ENCODE measurements at regions not wholly inside any gene's neighbourhood (a gene's known extent, or its start where the extent isn't known, plus 50 kb on each side); places are given as distances from the start of the nearest gene placed in this dataset.

DNA sequence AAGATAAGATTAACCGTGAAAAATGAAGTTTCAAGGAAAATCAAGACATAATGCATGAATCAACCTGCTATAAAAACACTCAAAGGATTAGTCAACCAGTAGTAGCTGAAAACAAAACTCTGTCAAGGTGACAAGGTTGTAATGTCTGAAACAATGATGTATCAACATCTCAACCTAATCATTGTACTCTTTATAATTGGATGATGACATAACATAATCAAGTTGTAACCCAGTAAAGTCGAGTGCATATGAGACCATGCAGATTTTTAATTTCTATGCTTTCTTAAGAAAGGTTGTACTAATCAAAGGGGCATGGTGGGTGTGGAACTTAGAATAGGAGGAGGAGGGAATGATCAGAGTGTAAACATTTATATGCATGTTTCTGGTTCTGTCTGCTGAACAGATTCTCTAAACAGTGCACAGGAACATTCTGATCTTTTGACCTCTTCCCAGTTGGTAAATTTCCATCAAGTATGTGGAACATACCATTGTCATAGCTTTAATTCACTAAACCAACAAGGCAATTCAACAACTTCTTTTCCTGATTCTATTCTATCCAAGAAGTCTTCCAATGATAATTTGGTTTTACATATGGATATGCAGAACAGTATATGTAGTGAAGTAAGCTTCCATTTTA is 253.7 kb downstream of the TTC6 start:
- Histone ChIP-seq H3K9me3 (no peaks in the 10 kb centered on the region), H3K4me1 (no peaks in the 10 kb centered on the region), H3K27me3 (no peaks in the 10 kb centered on the region), H3K4me3 (replicated peaks in 1 of 3) (no peak overlapping the region), H3K27ac (no peak overlapping the region), H3K36me3 (no peaks in the 10 kb centered on the region)
- DNase-seq: no peak
- no peak for TF ChIP-seq POLR2A (IDR thresholded peaks at IDR 0.05)
- TF ChIP-seq, protein P1, sequence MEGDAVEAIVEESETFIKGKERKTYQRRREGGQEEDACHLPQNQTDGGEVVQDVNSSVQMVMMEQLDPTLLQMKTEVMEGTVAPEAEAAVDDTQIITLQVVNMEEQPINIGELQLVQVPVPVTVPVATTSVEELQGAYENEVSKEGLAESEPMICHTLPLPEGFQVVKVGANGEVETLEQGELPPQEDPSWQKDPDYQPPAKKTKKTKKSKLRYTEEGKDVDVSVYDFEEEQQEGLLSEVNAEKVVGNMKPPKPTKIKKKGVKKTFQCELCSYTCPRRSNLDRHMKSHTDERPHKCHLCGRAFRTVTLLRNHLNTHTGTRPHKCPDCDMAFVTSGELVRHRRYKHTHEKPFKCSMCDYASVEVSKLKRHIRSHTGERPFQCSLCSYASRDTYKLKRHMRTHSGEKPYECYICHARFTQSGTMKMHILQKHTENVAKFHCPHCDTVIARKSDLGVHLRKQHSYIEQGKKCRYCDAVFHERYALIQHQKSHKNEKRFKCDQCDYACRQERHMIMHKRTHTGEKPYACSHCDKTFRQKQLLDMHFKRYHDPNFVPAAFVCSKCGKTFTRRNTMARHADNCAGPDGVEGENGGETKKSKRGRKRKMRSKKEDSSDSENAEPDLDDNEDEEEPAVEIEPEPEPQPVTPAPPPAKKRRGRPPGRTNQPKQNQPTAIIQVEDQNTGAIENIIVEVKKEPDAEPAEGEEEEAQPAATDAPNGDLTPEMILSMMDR (IDR thresholded peaks at IDR 0.05): no peak
- intact Hi-C loops (cut with DNase I): no loop called here
- WGBS, 2 donors: 73 to 77% methylated on average over 2 of the region's 2 CpGs

DNA sequence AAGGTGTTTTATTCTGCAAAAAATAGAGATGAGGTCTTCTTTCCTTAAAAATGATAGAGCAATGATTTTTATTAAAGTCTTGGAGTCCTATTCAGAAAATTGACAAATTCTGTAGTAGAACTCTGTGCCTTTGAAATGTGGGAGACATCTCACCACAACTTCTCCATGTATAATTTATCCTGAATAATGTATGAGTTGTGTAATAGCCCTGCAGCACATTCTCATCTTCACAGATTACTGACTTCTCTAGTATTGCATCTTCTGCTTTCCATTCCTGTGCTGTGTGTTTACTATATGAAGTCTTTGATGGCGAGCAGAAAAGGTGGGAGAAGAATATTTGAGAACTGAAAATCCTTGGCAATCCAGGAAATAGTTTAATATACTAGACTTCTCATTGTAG is 255.6 kb downstream of the TTC6 start:
- Histone ChIP-seq H3K4me3 (replicated peaks in 1 of 3) (no peak overlapping the region), H3K9me3 (no peaks in the 10 kb centered on the region), H3K27me3 (no peaks in the 10 kb centered on the region), H3K36me3 (no peaks in the 10 kb centered on the region), H3K4me1 (no peaks in the 10 kb centered on the region), H3K27ac (no peak overlapping the region)
- TF ChIP-seq, protein P1 (IDR thresholded peaks at IDR 0.05): no peak
- TF ChIP-seq POLR2A (IDR thresholded peaks at IDR 0.05): no peak
- intact Hi-C loops (cut with DNase I): no loop called here
- 79 to 87% methylated on average over 1 of the region's 1 CpG for WGBS, 2 donors
- DNase-seq: no peak

DNA sequence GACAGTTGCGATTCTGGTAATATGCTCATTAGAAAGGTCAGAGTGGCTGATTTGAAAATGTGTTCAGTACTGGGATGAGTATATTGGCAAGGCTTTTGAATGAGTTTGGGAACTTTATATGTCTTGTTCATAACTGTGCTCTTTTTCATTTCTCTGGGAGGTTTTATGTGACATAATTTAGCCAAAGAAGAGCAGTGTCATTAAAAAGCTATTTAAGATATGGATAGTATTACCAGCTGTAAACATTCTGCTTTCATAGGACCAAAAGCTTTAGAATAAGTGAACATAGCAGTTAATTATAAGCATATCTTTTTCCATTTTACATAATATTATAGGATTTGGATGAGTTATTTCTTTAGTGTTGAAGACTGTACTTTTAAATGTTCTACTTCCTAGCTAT is 260.4 kb downstream of the TTC6 start:
- no peak overlapping the region for H3K4me3 ChIP-seq (replicated peaks in 1 of 3)
- no peaks in the 10 kb centered on the region for H3K4me1 ChIP-seq
- H3K36me3 ChIP-seq: no peaks in the 10 kb centered on the region
- H3K9me3 ChIP-seq: no peaks in the 10 kb centered on the region
- no peak for DNase-seq
- intact Hi-C loops (cut with DNase I): no loop called here
- 87 to 89% methylated on average over 1 of the region's 1 CpG for WGBS, 2 donors
- no peak for TF ChIP-seq POLR2A (IDR thresholded peaks at IDR 0.05)
- TF ChIP-seq, protein P1 (IDR thresholded peaks at IDR 0.05): no peak
- no peak overlapping the region for H3K27ac ChIP-seq
- H3K27me3 ChIP-seq: no peaks in the 10 kb centered on the region

DNA sequence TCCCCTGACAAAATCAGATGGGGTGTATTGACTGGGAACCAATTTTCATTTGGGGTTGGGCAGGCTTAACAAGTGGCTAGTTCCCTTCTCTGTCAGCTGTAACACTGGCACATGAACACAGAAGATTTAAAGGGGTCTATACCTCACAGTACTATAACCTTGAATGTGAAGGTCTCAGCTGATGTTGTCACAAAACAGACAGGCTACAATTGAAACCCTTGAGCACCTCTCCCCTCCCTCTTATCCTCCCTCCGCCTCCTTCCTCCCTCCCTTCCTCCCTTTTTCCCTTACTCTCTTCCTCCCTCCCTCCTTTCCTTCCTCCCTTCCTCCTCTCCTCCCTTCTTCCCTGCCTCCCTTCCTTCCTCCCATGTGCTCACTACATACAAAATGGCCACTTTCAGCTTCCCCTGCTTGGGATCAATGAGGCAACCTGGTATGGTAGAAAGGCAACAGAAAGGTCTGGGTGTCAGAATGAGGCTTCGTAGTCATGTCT is 262.4 kb downstream of the TTC6 start:
- H3K36me3 ChIP-seq: no peaks in the 10 kb centered on the region
- H3K27ac ChIP-seq: no peak overlapping the region
- no peak for DNase-seq
- no peak overlapping the region for H3K4me3 ChIP-seq (replicated peaks in 1 of 3)
- WGBS, 2 donors: 87% methylated on average over 2 of the region's 2 CpGs
- TF ChIP-seq, protein P1 (IDR thresholded peaks at IDR 0.05): no peak
- TF ChIP-seq POLR2A (IDR thresholded peaks at IDR 0.05): no peak
- no peaks in the 10 kb centered on the region for H3K4me1 ChIP-seq
- no peaks in the 10 kb centered on the region for H3K9me3 ChIP-seq
- H3K27me3 ChIP-seq: no peaks in the 10 kb centered on the region
- intact Hi-C loops (cut with DNase I): no loop called here

GRCh38 chr14:37858733-37859132 is 263.3 kb downstream of the TTC6 start:
- no peaks in the 10 kb centered on the region for H3K36me3 ChIP-seq
- intact Hi-C loops (cut with DNase I): no loop called here
- H3K27me3 ChIP-seq: no peaks in the 10 kb centered on the region
- TF ChIP-seq, protein P1 (IDR thresholded peaks at IDR 0.05): no peak
- TF ChIP-seq POLR2A (IDR thresholded peaks at IDR 0.05): no peak
- H3K4me3 ChIP-seq (replicated peaks in 1 of 3): no peak overlapping the region
- DNase-seq: no peak
- no peaks in the 10 kb centered on the region for H3K4me1 ChIP-seq
- H3K27ac ChIP-seq: no peak overlapping the region
- WGBS, 2 donors: 89 to 94% methylated on average over 1 of the region's 1 CpG
- H3K9me3 ChIP-seq: no peaks in the 10 kb centered on the region
